GM12892 (cell line): ENCODE measurements at regions not wholly inside any gene's neighbourhood (a gene's known extent, or its start where the extent isn't known, plus 50 kb on each side); places are given as distances from the start of the nearest gene placed in this dataset.

ENCODE experiments used
- POLR2A ChIP-seq: IDR thresholded peaks from 2 replicates; pipeline ENCODE4 v1.6.1; 2011; ENCODE audit warnings: low read depth, low read length, control low read depth
- TAF1 ChIP-seq: IDR thresholded peaks from 2 replicates; pipeline ENCODE4 v1.6.1; 2011; ENCODE audit warnings: low read depth, mild to moderate bottlenecking, control low read depth, low read length, borderline replicate concordance

- TF ChIP-seq POLR2A = no peak
- TF ChIP-seq TAF1 = no peak
Observed at GRCh38 chr3:161575901-161576300, 79.3 kb downstream of the OTOL1 start.
